Ovary (tissue), 7 donors: ENCODE measurements at regions not wholly inside any gene's neighbourhood (a gene's known extent, or its start where the extent isn't known, plus 50 kb on each side); places are given as distances from the start of the nearest gene placed in this dataset.

ENCODE experiments used
- DNase-seq, 5 donors: peaks; one replicate each; pipeline ENCODE4 v3.0.0-alpha.2; 2019 to 2020
- H3K27ac ChIP-seq, 2 donors: fragments of 200-600 bp; one replicate each; pipeline versions ENCODE4 v1.5.1 to v1.8.0; 2019 to 2022
- H3K27me3 ChIP-seq: fragments of 200-600 bp; one replicate; pipeline ENCODE4 v1.8.0; 2022
- H3K36me3 ChIP-seq: fragments of 200-600 bp; sonication (generic); one replicate; pipeline ENCODE4 v1.5.1; 2019
- H3K4me1 ChIP-seq: one replicate; pipeline ENCODE4 v1.8.1; 2013; ENCODE audit warnings: mild to moderate bottlenecking, moderate library complexity; ENCODE audit not compliant: insufficient read depth
- H3K4me3 ChIP-seq: fragments of 200-600 bp; sonication (generic); one replicate; pipeline ENCODE4 v1.5.1; 2017
- H3K9me3 ChIP-seq, 2 donors: fragments of 200-600 bp in 1 of 2; sonication (generic) in 1 of 2; one replicate each; pipeline versions ENCODE4 v1.5.1 to v1.8.1; 2013 to 2019; ENCODE audit warnings: mild to moderate bottlenecking in 1 of 2, moderate library complexity in 1 of 2
- EP300 ChIP-seq: sonication (generic); formaldehyde crosslinking; IDR thresholded peaks from one replicate; pipeline ENCODE4 v1.6.1; 2017; ENCODE audit warnings: antibody characterized with exemption
- POLR2A ChIP-seq: fragments of 450-650 bp; IDR thresholded peaks from one replicate; pipeline ENCODE4 v1.6.1; 2017; ENCODE audit warnings: antibody characterized with exemption, mild to moderate bottlenecking, moderate library complexity
- WGBS, 3 donors: extraction: QIAGEN DNeasy Blood & Tissue Kit in 1 of 3; methylation state at CpG; one replicate each; pipeline versions ENCODE4 v1.1.5 to v1.1.7; 2013 to 2017; 5-methylcytosine and 5-hydroxymethylcytosine counted together
- intact Hi-C, 4 donors: fragments of 100-400 bp; cut with DNase I; formaldehyde crosslinking; loops; one replicate each; pipeline versions ENCODE4 v1.11.0 to v1.15.1; 2022 to 2023
- TF ChIP-seq, protein P1 (sequence below), 3 donors: fragments of 450-650 bp in 2 of 3; fragments of 200-600 bp in 1 of 3; IDR thresholded peaks; one replicate each; pipeline versions ENCODE4 v1.5.1 to v1.8.0; 2016 to 2022; ENCODE audit warnings: antibody characterized with exemption in 3 of 3, mild to moderate bottlenecking in 1 of 3
- donor health status: DM: no; HTN: no; CAD: no; lungs with moderate emphysema.
- donor health status: DM: no; HTN: no; CAD: no.
- donor health status: Bipolar disorder and iron deficiency.
- donor health status: DM: no; HTN: no; CAD: no.
- donor health status: DM: yes; HTN: yes; CAD: no.

DNA sequence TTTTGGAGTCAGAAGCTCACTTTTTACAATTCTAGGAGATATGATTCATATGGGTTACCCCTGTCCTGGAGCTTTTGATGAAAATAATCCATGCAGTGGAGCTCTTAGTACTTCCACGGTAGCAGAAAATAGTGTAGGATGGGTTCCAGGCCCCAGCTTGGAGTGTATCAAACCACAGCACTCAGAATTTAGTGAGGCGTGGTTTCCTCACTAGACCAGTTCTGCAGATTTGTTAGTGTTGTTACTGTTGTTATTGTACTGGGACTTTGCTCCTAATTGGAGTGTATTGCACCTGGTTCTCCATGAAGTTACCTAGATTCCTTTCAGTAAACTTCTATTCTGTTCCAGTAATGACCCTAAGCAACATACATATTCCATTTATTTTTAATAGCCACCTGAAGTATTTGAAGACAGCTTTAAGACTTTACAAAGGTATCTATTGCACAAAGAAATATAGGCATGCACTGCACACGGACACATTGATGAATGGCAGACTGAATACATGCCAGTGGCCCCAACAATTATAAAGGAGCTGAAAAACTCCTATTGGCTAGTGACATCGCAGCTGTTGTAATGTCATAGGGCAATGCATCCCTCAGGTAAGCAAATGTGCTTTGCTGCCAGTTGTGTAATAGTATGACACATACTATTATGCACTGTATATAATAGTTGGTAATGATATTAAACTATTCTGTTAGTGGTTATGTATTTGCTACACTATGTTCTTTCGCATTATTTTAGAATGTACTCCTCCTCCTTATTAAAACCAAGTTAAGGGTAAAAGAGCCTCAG, 1058.0 kb downstream of the KCNT2 start:
- Histone ChIP-seq H3K9me3 (no peaks in the 10 kb centered on the region), H3K4me3 (no peak overlapping the region), H3K4me1 (no peaks in the 10 kb centered on the region), H3K27ac (no peak overlapping the region), H3K36me3 (no peaks in the 10 kb centered on the region), H3K27me3 (no peaks in the 10 kb centered on the region)
- intact Hi-C loops, result no loop called here
- no peak for DNase-seq
- no peak for TF ChIP-seq EP300
- TF ChIP-seq, protein P1, sequence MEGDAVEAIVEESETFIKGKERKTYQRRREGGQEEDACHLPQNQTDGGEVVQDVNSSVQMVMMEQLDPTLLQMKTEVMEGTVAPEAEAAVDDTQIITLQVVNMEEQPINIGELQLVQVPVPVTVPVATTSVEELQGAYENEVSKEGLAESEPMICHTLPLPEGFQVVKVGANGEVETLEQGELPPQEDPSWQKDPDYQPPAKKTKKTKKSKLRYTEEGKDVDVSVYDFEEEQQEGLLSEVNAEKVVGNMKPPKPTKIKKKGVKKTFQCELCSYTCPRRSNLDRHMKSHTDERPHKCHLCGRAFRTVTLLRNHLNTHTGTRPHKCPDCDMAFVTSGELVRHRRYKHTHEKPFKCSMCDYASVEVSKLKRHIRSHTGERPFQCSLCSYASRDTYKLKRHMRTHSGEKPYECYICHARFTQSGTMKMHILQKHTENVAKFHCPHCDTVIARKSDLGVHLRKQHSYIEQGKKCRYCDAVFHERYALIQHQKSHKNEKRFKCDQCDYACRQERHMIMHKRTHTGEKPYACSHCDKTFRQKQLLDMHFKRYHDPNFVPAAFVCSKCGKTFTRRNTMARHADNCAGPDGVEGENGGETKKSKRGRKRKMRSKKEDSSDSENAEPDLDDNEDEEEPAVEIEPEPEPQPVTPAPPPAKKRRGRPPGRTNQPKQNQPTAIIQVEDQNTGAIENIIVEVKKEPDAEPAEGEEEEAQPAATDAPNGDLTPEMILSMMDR (IDR thresholded peaks at IDR 0.05), result no peak
- no peak for TF ChIP-seq POLR2A
- 95 to 96% (median 95%) methylated on average over 5 of the region's 5 CpGs for WGBS, 3 donors

DNA sequence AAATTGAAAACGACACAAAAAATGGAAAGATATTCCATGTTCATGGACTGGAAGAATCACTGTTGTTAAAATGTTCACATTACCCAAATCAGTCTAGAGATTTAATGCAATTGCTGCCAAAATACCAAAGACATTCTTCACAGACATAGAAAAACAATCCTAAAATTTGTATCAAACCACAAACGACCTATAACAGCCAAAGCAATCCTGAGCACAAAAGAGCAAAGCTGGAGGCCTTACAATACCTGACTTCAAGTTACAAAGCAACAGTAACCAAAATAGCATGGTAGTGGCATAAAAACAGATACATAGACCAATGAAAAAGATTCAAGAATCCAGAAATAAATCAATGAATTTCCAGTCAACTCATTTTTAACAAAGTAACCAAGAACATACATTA, 1077.3 kb downstream of the KCNT2 start:
- Histone ChIP-seq H3K27ac (no peak overlapping the region), H3K4me1 (no peaks in the 10 kb centered on the region), H3K27me3 (no peaks in the 10 kb centered on the region), H3K36me3 (no peaks in the 10 kb centered on the region), H3K9me3 (no peaks in the 10 kb centered on the region), H3K4me3 (no peak overlapping the region)
- TF ChIP-seq, protein P1 (IDR thresholded peaks at IDR 0.05), result no peak
- TF ChIP-seq EP300 (no peak), POLR2A (no peak)
- intact Hi-C loops, result no loop called here
- no peak for DNase-seq
- WGBS, 3 donors, result 62 to 70% (median 62%) methylated on average over 2 of the region's 2 CpGs

DNA sequence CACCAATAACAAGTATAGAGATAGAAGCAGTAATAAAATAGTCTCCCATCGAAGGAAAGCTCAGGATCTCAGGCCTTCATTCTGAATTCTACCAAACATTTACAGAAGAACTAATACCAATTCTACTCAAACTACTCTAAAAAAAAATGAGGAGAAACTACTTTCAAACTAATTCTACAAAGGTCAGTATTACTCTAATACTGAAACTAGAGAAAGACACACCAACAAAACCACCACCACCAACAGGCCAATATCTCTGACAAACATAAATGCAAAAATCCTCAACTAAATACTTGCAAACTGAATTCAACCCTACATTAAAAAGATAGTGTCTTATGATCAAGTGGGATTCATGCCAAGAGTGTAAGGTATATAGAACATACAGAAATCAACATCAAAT, 1078.4 kb downstream of the KCNT2 start:
- no peak overlapping the region for H3K4me3 ChIP-seq
- 94 to 98% (median 98%) methylated on average over 1 of the region's 1 CpG for WGBS, 3 donors
- H3K4me1 ChIP-seq, result no peaks in the 10 kb centered on the region
- no peak for TF ChIP-seq POLR2A
- TF ChIP-seq, protein P1 (IDR thresholded peaks at IDR 0.05), result no peak
- no peaks in the 10 kb centered on the region for H3K9me3 ChIP-seq
- no peaks in the 10 kb centered on the region for H3K27me3 ChIP-seq
- intact Hi-C loops, result no loop called here
- H3K36me3 ChIP-seq, result no peaks in the 10 kb centered on the region
- H3K27ac ChIP-seq, result no peak overlapping the region
- no peak for DNase-seq

DNA sequence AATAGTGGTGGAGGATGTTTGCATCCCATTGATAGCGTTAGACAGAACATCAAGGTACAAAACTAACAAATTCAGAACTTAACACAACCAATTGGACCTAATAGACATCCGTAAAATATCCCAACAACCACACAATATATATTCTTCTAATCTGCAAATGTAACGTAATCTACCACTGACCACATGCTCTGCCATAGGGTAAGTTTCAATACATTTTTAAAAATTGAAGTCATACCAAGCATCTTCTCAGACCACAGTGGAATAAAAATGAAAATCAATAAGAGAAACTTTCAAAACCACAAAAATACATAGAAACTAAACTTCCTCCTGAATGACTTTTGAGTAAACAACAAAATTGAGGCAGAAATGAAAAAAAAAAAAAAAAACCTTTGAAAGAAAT, 1087.5 kb downstream of the KCNT2 start:
- H3K27me3 ChIP-seq, result no peaks in the 10 kb centered on the region
- no peak overlapping the region for H3K4me3 ChIP-seq
- H3K4me1 ChIP-seq, result no peaks in the 10 kb centered on the region
- H3K9me3 ChIP-seq, result no peaks in the 10 kb centered on the region
- WGBS, 3 donors, result 91 to 96% (median 96%) methylated on average over 3 of the region's 3 CpGs
- TF ChIP-seq, protein P1 (IDR thresholded peaks at IDR 0.05), result no peak
- TF ChIP-seq EP300, result no peak
- TF ChIP-seq POLR2A, result no peak
- intact Hi-C loops, result no loop called here
- H3K27ac ChIP-seq, result no peak overlapping the region
- no peak for DNase-seq
- H3K36me3 ChIP-seq, result no peaks in the 10 kb centered on the region
